ENCODE measurements at regions not wholly inside any gene's neighbourhood (a gene's known extent, or its start where the extent isn't known, plus 50 kb on each side); places are given as distances from the start of the nearest gene placed in this dataset.

DNA sequence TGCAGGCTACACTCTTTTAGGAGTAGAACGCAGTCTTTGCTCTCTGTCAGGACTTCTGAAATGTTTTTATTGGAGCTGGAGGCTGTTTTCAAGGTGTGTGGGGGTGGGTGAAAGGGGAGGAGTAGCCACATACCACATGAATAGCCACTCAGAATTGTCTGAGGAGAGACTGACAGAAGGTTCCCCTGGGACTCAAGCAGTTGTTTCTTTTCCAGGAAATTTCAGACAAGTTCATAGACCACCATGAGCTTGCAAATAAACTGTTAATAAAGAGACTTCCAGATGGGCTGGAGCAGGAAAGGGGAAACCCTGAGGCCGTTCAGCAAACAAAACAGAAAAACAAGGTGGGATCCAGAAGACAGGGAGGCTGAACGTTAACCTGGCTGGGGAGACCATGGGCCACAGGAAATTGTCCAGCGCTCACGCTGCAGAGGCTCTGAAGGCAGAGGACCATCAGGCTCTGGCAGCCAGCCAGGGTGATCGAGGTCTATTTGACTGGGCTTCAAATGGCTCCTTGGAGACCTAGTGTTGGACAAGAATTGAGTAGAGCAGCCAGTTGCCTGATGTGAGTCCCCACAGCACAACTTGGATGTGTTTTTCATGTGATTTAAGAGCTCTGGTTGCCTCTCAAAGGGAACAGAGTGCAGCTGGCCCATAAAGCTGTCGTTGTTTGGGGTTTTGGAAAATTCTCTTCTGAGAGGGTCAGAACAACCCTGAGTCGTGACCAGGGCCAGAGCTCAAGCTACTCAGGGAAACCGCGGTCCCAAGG, 159.2 kb upstream of the RAI14 start:
- DNase-seq (ENCODE audit: low read depth), result no peak

GRCh38 chr5:34497470-34497808, 158.7 kb upstream of the RAI14 start:
- DNase-seq (ENCODE audit: low read depth), result no peak
- TF ChIP-seq, protein P1, sequence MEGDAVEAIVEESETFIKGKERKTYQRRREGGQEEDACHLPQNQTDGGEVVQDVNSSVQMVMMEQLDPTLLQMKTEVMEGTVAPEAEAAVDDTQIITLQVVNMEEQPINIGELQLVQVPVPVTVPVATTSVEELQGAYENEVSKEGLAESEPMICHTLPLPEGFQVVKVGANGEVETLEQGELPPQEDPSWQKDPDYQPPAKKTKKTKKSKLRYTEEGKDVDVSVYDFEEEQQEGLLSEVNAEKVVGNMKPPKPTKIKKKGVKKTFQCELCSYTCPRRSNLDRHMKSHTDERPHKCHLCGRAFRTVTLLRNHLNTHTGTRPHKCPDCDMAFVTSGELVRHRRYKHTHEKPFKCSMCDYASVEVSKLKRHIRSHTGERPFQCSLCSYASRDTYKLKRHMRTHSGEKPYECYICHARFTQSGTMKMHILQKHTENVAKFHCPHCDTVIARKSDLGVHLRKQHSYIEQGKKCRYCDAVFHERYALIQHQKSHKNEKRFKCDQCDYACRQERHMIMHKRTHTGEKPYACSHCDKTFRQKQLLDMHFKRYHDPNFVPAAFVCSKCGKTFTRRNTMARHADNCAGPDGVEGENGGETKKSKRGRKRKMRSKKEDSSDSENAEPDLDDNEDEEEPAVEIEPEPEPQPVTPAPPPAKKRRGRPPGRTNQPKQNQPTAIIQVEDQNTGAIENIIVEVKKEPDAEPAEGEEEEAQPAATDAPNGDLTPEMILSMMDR (IDR thresholded peaks at IDR 0.05; ENCODE audit: control insufficient read depth, extremely low read depth, insufficient read depth), result no peak
- no peak overlapping the region for H3K4me3 ChIP-seq (ENCODE audit: low read depth, low read length)

More for the DNA sequence above, 159.2 kb upstream of the RAI14 start:
- no peak overlapping the region for H3K4me3 ChIP-seq (ENCODE audit: low read depth, low read length)
- TF ChIP-seq, protein P1 (IDR thresholded peaks at IDR 0.05; ENCODE audit: control insufficient read depth, extremely low read depth, insufficient read depth), result no peak

DNA sequence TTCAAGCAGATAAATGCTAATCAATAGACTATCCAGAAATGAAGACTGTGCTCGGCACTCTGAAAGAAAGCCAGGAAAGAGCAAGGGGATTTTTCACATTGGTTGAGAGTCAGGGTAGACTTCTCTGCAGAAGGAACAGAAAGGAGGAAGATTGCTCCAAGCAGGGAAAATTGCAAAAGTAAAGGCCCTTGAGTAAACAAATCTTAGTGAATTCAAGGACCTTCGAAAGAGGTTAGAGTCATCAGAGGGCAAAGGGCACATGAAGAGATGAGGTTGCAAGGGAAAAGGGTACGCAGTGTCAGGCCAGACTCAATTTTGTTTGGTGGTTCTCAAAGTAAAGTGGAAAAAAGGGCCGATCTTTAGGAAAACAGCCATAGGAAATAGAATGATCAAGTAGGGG, 157.6 kb upstream of the RAI14 start:
- TF ChIP-seq, protein P1 (IDR thresholded peaks at IDR 0.05; ENCODE audit: control insufficient read depth, extremely low read depth, insufficient read depth), result no peak
- H3K4me3 ChIP-seq (ENCODE audit: low read depth, low read length), result no peak overlapping the region
- DNase-seq (ENCODE audit: low read depth), result no peak

DNA sequence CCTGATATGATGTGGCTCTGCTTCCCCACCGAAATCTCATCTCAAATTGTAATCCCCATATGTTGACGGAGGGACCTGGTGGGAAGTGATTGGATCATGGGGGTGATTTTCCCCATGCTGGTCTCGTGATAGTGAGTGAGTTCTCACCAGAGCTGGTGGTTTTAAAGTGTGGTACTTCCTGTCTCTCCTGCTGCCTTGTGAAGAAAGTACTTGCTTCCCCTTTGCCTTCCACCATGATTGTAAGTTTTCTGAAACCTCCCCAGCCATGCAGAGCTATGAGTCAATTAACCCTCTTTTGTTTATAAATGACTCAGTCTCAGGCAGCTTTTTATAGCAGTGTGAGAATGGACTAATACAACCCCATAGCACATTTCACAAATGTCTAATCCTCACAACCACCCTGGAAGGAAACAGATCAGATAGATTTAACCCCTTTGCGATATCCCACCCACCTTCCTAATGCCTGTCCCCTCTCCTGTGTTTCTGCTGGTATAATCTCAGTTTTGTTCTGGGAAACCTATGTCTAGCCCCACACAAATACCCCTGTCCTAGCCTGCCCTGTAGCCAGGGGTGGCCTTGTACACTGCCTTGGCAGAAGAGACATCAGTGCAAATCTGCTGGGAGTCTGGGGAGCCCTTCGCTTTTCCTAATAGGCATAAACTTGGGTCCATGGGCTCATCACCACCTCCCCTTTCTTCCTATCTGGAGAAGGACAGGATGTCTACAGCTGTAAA, 157.0 kb upstream of the RAI14 start:
- DNase-seq (ENCODE audit: low read depth), result no peak
- TF ChIP-seq, protein P1 (IDR thresholded peaks at IDR 0.05; ENCODE audit: control insufficient read depth, extremely low read depth, insufficient read depth), result no peak
- no peak overlapping the region for H3K4me3 ChIP-seq (ENCODE audit: low read depth, low read length)

- DNase-seq (ENCODE audit: low read depth), result no peak
- TF ChIP-seq, protein P1 (IDR thresholded peaks at IDR 0.05; ENCODE audit: control insufficient read depth, extremely low read depth, insufficient read depth), result no peak
- no peak overlapping the region for H3K4me3 ChIP-seq (ENCODE audit: low read depth, low read length)
Measured at GRCh38 chr5:34500236-34500847, 155.8 kb upstream of the RAI14 start.

- H3K4me3 ChIP-seq (ENCODE audit: low read depth, low read length), result no peak overlapping the region
- TF ChIP-seq, protein P1 (IDR thresholded peaks at IDR 0.05; ENCODE audit: control insufficient read depth, extremely low read depth, insufficient read depth), result no peak
- no peak for DNase-seq (ENCODE audit: low read depth)
Measured at GRCh38 chr5:34501016-34501415, 155.1 kb upstream of the RAI14 start.
